Astrocyte of the cerebellum (primary cell): ENCODE measurements at regions not wholly inside any gene's neighbourhood (a gene's known extent, or its start where the extent isn't known, plus 50 kb on each side); places are given as distances from the start of the nearest gene placed in this dataset.

Source experiments
- DNase-seq: peaks from one replicate; pipeline ENCODE4 v3.0.0-alpha.2; 2011; ENCODE audit warnings: low read depth
- H3K4me3 ChIP-seq: 2 replicates; pipeline ENCODE4 v1.5.1; 2011; ENCODE audit warnings: mild to moderate bottlenecking, low read depth, low read length, moderate library complexity
- CTCF ChIP-seq: IDR thresholded peaks from 2 replicates; pipeline ENCODE4 v1.5.1; 2012; ENCODE audit warnings: low read length, low read depth, moderate library complexity, mild to moderate bottlenecking; ENCODE audit errors: missing control alignments
- in situ Hi-C: cut with HindIII; loops from 2 replicates; pipeline ENCODE4 v1.10.0; 2017; ENCODE audit warnings: low sequenced_read_pairs

GRCh38 chr9:93822229-93822628 is 132.9 kb downstream of the BARX1 start:
- H3K4me3 ChIP-seq = no peak overlapping the region
- in situ Hi-C loops = no loop called here
- TF ChIP-seq CTCF = no peak
- DNase-seq = no peak

- DNase-seq = no peak
- TF ChIP-seq CTCF = no peak
- in situ Hi-C loops = no loop called here
- no peak overlapping the region for H3K4me3 ChIP-seq
Measured at GRCh38 chr9:93821307-93821703, 133.8 kb downstream of the BARX1 start.

- no peak for TF ChIP-seq CTCF
- no peak overlapping the region for H3K4me3 ChIP-seq
- DNase-seq = no peak
- in situ Hi-C loops = no loop called here
Measured at GRCh38 chr9:93820667-93821306, 134.4 kb downstream of the BARX1 start.

- no peak overlapping the region for H3K4me3 ChIP-seq
- in situ Hi-C loops = no loop called here
- DNase-seq = no peak
- no peak for TF ChIP-seq CTCF
Measured at GRCh38 chr9:93819905-93820304, 135.2 kb downstream of the BARX1 start.

GRCh38 chr9:93818827-93819472 is 136.2 kb downstream of the BARX1 start:
- no peak overlapping the region for H3K4me3 ChIP-seq
- DNase-seq = no peak
- in situ Hi-C loops = no loop called here
- TF ChIP-seq CTCF = no peak

GRCh38 chr9:93818237-93818636 is 136.9 kb downstream of the BARX1 start:
- no peak overlapping the region for H3K4me3 ChIP-seq
- no peak for TF ChIP-seq CTCF
- in situ Hi-C loops = no loop called here
- no peak for DNase-seq
